Esophagus muscularis mucosa (tissue), 4 donors: ENCODE measurements at regions not wholly inside any gene's neighbourhood (a gene's known extent, or its start where the extent isn't known, plus 50 kb on each side); places are given as distances from the start of the nearest gene placed in this dataset.

Source experiments
- DNase-seq: peaks from one replicate; pipeline ENCODE4 v3.0.0-alpha.2; 2017; ENCODE audit errors: extremely low spot score
- H3K27ac ChIP-seq, 4 donors: fragments of 200-600 bp; sonication (generic); replicated peaks in 1 of 4; 1 replicate in 3 of 4; 2 replicates in 1 of 4; pipeline ENCODE4 v1.5.1; 2016 to 2019; ENCODE audit warnings: mild to moderate bottlenecking in 1 of 4
- H3K27me3 ChIP-seq, 4 donors: fragments of 200-600 bp; sonication (generic); one replicate each; pipeline versions ENCODE4 v1.5.1 to v1.6.0; 2016 to 2019
- H3K36me3 ChIP-seq, 4 donors: fragments of 200-600 bp; sonication (generic); one replicate each; pipeline ENCODE4 v1.5.1; 2016 to 2019
- H3K4me1 ChIP-seq, 4 donors: fragments of 200-600 bp; sonication (generic); one replicate each; pipeline ENCODE4 v1.5.1; 2016 to 2019
- H3K4me3 ChIP-seq, 4 donors: fragments of 200-600 bp; sonication (generic); 1 replicate in 2 of 4; 2 replicates in 2 of 4; pipeline ENCODE4 v1.5.1; 2016 to 2019; ENCODE audit warnings: mild to moderate bottlenecking in 4 of 4, moderate library complexity in 1 of 4
- H3K9me3 ChIP-seq, 4 donors: fragments of 200-600 bp; sonication (generic); 1 replicate in 3 of 4; 2 replicates in 1 of 4; pipeline ENCODE4 v1.5.1; 2016 to 2019
- EP300 ChIP-seq: sonication (generic); formaldehyde crosslinking; IDR thresholded peaks from one replicate; pipeline ENCODE4 v1.6.1; 2017; ENCODE audit warnings: antibody characterized with exemption
- POLR2A ChIP-seq: fragments of 450-650 bp; IDR thresholded peaks from one replicate; pipeline ENCODE4 v1.6.1; 2017; ENCODE audit warnings: antibody characterized with exemption, moderate library complexity, mild to moderate bottlenecking, low read depth
- POLR2AphosphoS5 ChIP-seq, 2 donors: sonication (generic); formaldehyde crosslinking; IDR thresholded peaks; one replicate each; pipeline ENCODE4 v1.6.1; 2017; ENCODE audit warnings: antibody characterized with exemption in 2 of 2
- WGBS: methylation state at CpG from one replicate; pipeline ENCODE4 v1.1.5; 2018; 5-methylcytosine and 5-hydroxymethylcytosine counted together
- intact Hi-C: fragments of 100-400 bp; cut with DNase I; formaldehyde crosslinking; loops from one replicate; pipeline ENCODE4 v1.15.1; 2023
- TF ChIP-seq, protein P1 (sequence below), 3 experiments: fragments of 200-600 bp in 2 of 3; fragments of 450-650 bp in 1 of 3; sonication (generic) in 2 of 3; IDR thresholded peaks; one replicate each; pipeline ENCODE4 v1.5.1; 2017 to 2019; ENCODE audit warnings: antibody characterized with exemption in 3 of 3, mild to moderate bottlenecking in 2 of 3, moderate library complexity in 1 of 3

DNA sequence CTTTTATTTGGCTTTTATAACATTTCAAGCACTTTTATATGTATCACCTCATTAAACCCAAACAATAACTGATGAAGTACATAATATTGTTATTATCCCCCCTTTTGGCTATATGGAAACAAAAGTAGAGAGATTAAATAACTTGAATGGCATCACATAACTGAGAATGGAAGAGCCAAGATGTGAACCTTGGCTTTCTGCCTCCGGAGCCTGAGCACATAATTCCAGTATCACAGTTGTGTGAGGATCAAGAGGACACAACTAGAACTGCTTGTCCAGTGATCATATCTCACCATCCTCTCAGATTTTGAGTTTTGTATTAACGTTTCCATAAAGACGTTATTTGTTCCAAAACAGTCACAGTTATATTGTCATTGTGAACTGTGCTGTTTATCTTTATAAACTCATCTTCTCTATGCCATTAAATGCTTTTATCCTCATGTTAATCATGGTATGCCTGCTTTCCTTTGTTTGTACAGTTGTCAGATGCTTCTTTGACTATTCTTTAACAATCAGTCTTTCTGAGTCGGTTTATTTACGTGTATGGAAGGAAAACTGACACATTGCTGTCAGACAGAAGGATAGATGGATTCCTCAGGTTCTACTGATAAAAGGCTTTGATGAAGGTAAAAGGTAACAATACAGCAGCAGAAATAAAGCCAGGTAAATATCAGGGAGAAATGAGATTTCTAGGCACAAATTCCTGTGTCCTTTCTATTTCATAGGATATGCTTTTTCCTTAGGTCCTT, 92.0 kb upstream of the FAM13C start:
- intact Hi-C loops: no loop called here
- Histone ChIP-seq H3K27ac (no peak overlapping the region), H3K4me3 (no peak overlapping the region), H3K27me3 (no peaks in the 10 kb centered on the region), H3K9me3 (no peaks in the 10 kb centered on the region), H3K36me3 (no peaks in the 10 kb centered on the region), H3K4me1 (peaks cover 0 to 15% (median 8%) of the 10 kb centered on the region in 4 donors)
- no peak for DNase-seq
- 70% methylated on average over 5 of the region's 5 CpGs for WGBS
- no peak for TF ChIP-seq POLR2A
- TF ChIP-seq, protein P1, sequence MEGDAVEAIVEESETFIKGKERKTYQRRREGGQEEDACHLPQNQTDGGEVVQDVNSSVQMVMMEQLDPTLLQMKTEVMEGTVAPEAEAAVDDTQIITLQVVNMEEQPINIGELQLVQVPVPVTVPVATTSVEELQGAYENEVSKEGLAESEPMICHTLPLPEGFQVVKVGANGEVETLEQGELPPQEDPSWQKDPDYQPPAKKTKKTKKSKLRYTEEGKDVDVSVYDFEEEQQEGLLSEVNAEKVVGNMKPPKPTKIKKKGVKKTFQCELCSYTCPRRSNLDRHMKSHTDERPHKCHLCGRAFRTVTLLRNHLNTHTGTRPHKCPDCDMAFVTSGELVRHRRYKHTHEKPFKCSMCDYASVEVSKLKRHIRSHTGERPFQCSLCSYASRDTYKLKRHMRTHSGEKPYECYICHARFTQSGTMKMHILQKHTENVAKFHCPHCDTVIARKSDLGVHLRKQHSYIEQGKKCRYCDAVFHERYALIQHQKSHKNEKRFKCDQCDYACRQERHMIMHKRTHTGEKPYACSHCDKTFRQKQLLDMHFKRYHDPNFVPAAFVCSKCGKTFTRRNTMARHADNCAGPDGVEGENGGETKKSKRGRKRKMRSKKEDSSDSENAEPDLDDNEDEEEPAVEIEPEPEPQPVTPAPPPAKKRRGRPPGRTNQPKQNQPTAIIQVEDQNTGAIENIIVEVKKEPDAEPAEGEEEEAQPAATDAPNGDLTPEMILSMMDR (IDR thresholded peaks at IDR 0.05): no peak
- no peak for TF ChIP-seq POLR2AphosphoS5 (IDR thresholded peaks at IDR 0.05)
- TF ChIP-seq EP300: no peak

GRCh38 chr10:59448616-59449015, 86.3 kb upstream of the FAM13C start:
- Histone ChIP-seq H3K27me3 (no peaks in the 10 kb centered on the region), H3K9me3 (no peaks in the 10 kb centered on the region), H3K36me3 (no peaks in the 10 kb centered on the region), H3K27ac (no peak overlapping the region), H3K4me1 (no peaks in the 10 kb centered on the region), H3K4me3 (no peak overlapping the region)
- intact Hi-C loops: no loop called here
- TF ChIP-seq EP300 (no peak), POLR2AphosphoS5 (IDR thresholded peaks at IDR 0.05) (no peak), POLR2A (no peak)
- TF ChIP-seq, protein P1 (IDR thresholded peaks at IDR 0.05): no peak
- no peak for DNase-seq
- WGBS: 89% methylated on average over 1 of the region's 1 CpG

GRCh38 chr10:59435707-59436106, 73.4 kb upstream of the FAM13C start:
- DNase-seq: no peak
- no peaks in the 10 kb centered on the region for H3K9me3 ChIP-seq
- no peak for TF ChIP-seq POLR2AphosphoS5 (IDR thresholded peaks at IDR 0.05)
- TF ChIP-seq EP300: no peak
- TF ChIP-seq, protein P1 (IDR thresholded peaks at IDR 0.05): no peak
- intact Hi-C loops: no loop called here
- no peaks in the 10 kb centered on the region for H3K36me3 ChIP-seq
- H3K27ac ChIP-seq: no peak overlapping the region
- H3K4me1 ChIP-seq: peaks cover 10 to 23% (median 16%) of the 10 kb centered on the region in 4 donors
- H3K4me3 ChIP-seq: no peak overlapping the region
- H3K27me3 ChIP-seq: no peaks in the 10 kb centered on the region

DNA sequence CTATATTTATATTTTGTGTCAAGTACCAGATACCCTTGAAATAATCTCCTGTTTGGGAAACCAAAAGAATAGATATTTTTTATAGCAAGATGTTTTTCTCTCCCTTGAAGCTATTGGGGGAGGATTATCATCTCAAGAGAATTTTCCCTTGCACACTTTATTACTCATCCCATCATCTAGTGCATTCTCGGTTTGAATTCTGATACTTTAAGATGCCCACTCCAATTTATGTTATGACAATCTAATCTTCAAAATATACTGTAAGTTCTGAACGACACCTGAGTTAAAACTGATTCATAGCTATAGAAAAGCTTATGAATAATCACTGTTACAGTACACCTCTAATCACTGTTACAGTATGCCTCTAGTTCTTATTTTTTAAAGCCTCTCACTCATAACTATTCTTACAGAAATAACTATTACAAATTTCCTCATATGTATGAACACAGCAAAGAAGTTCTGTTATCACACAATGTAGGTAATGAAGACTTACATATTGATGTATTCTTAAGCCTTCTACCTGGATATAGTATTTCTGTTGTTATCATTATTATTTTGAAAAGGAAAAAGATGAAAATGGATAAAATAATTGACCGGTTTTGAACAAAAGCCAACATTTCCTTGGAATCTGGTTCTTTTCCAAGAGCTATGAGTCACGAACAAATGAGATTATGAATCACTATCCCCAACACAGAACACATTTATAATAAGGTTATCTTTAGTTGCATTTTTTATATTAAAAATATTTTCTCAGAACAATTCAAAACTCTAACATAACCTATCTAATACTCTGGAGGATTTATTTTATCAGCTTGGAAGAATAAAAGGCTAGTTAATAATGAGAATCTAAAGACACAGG, 72.3 kb upstream of the FAM13C start:
- H3K4me1 ChIP-seq: peaks cover 10 to 23% (median 16%) of the 10 kb centered on the region in 4 donors
- DNase-seq: no peak
- no peaks in the 10 kb centered on the region for H3K9me3 ChIP-seq
- intact Hi-C loops: no loop called here
- H3K27me3 ChIP-seq: no peaks in the 10 kb centered on the region
- WGBS: 36% methylated on average over 4 of the region's 4 CpGs
- TF ChIP-seq, protein P1 (IDR thresholded peaks at IDR 0.05): no peak
- TF ChIP-seq POLR2A (no peak), POLR2AphosphoS5 (IDR thresholded peaks at IDR 0.05) (no peak), EP300 (no peak)
- H3K4me3 ChIP-seq: no peak overlapping the region
- H3K36me3 ChIP-seq: no peaks in the 10 kb centered on the region
- no peak overlapping the region for H3K27ac ChIP-seq
